IPS DF 19.7 (cell line): ENCODE measurements at regions not wholly inside any gene's neighbourhood (a gene's known extent, or its start where the extent isn't known, plus 50 kb on each side); places are given as distances from the start of the nearest gene placed in this dataset.

Experiments used
- DNase-seq: peaks from one replicate; pipeline ENCODE4 v3.0.0-alpha.2; 2013; ENCODE audit warnings: low read depth, low spot score

DNA sequence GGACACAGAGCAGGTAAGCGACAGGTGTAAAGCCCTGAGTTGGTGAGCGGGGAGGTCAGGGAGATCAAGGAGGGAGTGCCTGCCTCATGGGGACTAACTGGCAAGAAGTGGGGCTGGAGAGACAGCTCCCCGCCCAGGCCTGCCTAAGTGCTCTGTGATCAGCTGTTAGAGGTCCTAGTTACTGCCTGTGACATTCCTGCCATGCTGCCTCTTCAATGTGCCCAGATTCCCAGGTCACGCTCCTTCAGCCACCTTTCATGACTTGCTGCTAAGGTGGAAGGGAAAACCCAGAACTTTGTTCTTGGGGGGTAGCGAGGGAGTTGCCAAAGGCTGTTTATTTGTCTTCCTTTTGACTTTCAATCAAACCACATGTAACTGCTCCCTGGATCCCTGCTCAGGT lies 114.3 kb upstream of the ZNF438 start:
- DNase-seq = no peak

DNA sequence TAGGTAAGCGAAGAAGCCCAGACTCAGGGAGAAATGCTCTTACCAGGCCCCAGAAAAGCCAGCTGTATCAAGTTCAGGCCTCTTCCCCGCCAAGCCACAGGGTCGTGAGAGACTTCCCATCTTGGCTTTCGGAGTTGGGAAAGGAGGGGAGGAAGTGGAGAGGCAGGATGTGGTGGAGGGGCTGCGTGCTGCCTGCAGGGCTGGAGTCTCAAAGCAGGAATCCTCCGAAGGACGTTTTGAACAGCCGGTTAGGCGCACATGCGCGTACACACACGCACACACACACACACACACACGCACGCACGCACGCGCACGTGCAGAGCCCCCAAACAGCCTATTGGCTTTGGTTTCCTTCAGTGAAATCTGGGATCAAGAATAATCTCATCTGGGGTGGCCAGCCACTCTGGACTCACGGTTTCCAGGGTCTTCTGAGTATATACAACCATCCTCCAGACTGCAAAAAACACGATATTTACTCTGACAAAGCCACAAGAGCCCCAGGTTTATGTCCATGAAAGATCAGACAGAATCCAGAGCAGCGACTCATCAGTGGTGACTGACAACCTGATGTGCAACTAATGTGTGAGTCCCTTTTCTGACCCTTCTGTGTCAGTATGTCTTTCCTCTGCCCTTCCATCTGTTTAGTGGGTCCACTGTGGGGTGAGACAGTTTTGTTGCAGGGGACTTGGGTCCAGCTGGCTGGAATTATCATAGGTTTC lies 115.0 kb upstream of the ZNF438 start:
- no peak for DNase-seq

DNA sequence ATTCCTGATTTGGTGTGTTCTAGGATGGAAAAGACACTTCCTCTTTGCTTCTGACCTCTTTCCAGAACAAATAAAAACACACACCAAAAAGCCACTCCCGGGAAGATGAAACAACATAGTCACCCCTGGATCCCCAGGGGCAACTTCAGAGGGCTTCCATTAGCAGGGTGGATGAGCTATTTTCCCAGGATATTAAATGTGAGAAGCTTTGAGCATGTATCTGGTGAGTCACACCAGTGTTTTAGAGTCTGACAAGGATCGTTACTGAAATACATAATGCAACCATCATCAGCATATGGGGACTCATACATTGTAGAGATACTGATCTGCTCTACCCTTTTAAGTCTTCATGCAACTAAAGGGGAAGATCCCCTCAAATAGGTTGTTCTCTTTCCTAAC lies 115.5 kb upstream of the ZNF438 start:
- DNase-seq = no peak

DNA sequence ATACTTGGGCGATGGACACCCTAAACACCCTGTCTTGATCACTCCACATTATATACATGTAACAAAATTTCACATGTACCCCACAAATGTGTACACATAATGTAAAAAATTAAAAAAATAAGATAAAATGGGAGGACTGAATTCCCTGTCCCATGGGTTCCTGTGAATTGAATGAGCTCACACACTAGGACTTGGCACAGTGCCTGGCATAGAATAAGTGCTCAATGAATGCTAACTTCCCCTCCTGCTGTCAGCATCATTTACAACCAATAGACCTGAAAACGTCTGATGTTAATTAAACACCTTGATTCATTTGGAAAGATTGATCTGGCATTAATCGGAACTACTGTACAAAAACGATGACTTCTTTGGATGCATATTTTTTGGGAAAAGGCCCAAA lies 117.3 kb upstream of the ZNF438 start:
- DNase-seq = no peak

DNA sequence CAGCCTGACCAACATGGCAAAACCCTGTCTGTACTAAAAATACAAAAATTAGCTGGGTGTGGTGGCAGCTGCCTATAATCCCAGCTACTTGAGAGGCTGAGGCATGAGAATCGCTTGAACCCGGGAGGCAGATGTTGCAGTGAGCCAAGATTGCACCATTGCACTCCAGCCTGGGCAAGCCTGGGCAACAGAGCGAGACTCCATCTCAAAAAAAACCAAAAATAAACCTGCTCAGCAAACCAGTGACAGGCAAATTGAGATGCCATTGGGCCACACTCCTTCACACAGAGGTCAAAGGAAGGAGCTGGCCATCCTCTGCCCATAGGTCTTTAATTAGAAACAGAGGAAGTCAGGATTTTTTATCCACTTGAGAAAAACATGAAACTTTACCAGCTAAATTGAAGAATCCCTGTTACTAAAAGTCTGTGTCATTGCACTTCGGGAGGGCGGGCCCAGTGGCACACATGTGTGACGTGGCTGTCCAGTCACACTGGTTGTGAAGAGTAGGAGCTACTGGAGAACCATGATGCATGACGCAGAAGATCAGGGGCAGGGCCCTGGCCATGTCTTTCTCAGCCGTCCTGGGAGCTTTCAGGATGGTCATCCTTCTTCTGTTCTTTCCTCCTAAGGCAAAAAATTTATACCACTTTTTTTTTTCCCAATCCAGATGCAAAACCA lies 118.3 kb upstream of the ZNF438 start:
- no peak for DNase-seq

DNA sequence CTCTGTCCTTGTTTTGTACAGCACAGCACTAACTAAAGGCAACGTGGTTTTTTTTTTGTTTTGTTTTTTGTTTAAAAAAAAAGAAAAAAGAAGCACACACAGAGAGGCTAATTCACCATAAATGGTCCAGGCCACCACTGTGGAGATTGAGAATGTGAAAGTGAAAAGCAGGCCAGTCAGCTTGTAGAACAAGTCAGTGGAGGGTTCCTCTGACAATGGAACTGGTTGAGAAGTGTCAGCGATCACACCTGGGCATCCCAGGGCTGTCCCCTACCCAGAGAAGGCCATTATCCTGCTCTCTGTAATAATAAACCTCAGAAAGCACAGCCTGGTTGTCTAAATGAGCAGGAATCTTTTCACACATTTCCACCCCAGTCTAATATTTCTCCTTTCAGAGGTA lies 119.6 kb upstream of the ZNF438 start:
- DNase-seq = no peak

DNA sequence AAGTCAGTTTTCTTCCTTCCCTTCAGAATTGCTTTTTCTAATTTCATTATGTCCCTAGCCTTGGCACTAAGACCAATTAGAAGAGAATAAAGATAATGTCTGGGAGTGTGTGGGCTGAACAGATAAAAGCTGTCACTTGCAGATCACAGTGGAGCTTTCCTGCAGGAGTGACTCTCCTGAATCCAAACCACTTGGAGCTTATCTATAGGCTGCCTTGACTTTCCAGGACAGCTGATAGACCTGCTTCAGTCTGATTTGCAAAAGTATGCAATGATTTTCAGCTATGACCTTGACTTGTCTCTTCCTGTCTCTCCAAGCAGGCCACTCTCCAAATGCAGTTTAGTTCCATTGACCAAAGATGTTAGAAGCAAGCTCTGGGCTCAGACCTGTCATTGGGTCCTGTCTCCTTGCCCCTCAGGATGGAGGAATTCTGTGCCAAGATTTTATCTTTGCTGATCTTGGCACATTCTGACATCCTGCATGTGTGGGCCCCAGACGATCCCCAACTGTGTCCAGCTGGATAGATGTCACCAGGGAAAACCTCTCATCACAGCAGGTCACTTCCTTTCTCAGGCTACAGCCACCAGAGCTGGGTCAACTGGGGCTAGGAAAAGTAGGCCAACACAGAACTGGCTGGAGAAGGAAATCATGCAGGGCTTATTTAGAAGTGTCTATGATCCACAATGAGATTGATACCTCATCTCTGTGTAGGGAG lies 120.9 kb upstream of the ZNF438 start:
- no peak for DNase-seq

DNA sequence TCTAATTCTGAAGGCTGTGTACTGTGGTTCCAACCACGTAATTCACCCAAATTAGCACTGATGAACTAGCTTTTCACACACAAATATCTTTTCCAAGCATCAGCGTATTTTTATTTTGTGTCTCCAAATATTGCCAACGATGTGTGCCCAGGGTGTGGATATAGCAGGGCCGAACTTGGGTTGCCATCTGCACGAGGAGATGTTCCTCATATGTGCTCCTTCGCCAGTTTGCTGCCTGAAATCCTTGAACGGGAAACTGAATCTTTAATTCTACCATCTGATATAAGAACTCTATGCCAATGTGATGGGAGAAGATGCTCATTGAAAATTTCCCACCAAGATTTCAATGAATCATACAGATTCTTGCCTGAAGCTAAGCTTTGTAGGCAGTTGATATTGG lies 121.5 kb upstream of the ZNF438 start:
- DNase-seq = no peak

DNA sequence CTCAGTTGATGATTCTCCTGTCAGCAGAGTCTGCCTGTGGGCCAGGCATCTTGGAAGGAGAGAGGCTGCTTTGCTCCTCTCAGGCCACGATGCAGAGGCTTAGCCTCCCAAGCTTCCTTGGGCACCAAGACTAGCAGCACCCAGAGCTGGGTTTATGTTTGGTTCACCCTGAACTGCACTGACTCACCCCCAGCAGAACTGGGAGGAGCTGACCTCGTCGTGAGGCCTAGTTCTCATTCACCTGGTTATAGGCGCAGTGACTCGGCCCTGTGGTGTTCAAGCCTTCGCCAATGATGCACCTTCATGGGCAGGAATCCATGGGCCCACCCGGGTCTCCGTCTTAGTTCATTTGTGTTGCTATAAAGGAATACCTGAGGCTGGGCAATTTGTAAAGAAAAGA lies 122.0 kb upstream of the ZNF438 start:
- DNase-seq = no peak

DNA sequence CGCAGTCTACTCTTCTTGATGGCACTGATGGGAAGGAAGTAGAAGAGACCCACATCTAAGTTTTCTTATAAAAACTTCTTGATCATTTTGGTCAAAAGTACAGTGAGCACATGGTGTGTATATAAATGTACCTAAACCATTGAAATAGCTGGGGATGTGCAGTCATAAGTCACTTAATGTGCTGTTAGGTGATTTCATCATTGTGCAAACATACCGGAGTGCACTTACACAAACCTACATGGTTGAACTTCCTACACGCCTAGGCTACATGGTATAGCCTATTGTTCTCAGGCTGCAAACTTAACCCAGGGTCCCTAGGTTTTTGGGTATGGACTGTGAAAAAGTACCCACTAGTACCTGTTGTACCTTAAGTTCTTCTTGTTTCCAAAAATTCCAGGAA lies 123.3 kb upstream of the ZNF438 start:
- no peak for DNase-seq

DNA sequence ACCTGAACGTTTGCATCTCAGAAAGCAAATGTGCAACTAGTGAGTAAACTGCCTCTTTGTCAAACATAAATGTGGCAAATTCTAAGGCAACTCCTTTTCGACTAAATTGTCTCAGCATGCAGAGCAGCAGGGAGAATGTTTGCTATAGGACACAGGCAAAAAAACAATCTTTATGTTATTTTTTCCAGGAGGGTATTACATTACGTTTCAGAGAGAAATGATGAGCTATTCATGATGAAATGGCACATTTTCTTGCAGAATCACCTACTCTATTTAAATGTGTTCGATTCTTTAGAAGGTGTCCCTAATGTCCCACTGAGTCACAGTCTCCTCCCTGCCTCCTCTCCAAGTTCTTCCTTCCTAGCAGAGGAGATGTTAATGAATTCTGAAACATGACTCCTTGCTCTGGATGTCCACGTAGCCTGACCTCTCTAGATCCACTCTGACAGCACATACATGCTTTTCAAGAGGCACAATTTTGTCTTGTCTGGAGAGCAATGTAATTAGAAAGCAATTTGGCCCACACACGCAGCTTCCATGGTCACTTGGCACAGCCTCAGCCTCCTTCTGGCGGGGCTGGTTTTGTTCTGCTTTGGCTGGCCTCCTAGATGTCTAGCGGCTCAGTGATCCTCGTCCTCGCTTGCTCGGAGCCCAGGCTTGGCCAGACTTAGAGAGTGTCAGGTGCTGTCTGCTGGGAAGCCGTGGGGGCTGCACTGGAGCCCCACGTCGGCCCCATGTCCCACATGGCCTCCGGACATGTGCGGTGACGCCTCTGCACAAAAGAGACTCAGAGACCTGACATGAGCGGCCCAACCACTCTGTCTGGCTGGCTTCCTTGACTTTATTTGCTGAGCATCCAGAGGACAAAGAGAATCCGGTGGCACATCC lies 125.7 kb upstream of the ZNF438 start:
- DNase-seq = no peak

DNA sequence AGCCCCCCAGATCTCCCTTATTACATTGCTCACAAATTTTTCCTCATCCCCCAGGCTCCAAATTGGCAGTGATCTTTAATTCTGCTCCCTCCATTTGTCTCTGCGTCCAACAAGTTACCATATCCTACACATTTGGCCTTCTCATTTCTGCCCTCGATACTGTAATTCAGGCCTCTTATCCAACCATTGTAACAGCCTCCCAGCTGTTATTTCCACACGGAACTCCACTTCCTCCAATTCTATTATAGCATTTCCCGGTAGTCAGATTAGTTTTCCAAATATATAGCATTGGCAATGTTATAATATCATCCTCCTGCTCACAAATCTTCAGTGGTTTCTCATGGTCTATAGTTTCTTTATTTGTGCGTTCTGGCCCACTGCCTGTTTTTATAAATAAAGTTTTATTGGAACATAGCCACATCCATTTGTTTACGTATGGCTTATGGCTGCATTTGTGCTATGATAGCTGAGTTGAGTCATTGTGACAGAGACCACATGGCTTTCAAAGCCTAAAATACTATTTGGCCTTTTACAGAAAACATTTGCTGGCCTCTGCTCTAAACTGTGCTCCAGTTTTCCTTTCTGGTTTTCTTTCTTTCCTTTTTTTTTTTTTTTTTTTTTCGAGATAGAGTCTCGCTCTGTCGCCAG lies 126.5 kb upstream of the ZNF438 start:
- DNase-seq = no peak

DNA sequence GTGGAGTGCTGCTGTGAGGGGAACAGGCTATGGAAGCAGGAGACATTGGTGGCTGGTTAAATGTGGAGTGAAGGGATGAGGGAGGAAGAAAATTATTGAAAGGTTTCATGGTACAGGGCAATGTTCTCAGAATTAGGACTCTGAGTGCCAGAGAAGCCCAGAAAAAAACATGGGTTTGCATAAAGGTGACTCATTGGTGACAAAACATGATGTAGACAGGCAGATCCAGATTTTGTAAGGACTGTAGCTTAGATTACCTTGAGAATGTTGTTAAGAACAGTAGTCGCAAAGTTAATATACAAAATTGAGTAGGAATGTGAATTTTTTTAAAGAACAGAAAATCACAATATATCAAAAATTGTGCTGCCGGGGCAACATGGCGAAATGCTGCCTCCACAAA lies 134.9 kb upstream of the ZNF438 start:
- no peak for DNase-seq

DNA sequence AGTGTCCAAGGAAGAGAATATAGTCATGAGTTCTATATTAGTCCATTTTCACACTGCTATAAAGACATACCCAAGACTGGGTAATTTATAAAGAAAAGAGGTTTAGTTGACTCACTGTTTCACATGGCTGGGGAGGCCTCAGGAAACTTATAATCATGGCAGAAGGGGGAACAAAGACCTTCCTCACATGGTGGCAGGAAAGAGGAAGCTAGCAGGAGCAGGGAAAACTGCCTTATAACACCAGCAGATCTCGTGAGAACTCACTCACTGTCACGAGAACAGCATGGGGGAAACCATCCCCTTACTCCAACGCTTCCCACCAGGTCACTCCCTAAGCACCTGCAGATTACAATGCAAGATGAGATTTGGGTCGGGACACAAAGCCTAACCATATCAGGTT lies 139.0 kb upstream of the ZNF438 start:
- no peak for DNase-seq

DNA sequence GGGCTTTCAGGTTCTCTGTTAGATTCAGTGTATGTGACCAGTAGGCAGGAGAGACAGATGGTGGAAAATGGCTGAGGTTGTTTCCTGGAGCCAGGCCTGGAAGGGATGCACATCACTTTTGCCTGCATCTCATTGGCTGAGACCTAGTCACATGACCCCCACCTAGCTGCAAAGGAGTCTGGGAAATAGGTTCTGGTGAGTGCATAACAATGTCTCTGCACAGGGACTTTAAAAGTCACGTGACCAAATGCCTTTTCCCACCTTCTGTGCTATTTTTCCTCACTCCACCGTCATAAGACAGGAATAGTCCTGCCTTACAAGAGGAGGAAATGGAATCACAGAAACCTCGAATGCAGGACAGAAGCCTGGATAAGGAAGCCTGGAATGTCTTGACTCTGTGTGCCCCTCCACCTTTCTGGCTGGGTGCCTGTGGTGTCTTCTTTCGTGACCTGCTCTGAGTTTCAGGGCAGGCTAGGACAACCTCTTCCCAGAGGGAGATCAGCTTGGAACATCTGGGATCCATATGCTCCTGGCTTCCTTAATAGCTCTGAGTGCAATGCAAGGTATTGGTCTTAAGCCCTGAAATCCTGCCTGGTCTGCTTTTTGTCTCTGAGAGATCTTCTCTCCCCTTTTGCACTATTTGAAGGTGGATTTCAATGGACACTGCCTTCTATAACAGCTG lies 139.9 kb upstream of the ZNF438 start:
- DNase-seq = no peak

DNA sequence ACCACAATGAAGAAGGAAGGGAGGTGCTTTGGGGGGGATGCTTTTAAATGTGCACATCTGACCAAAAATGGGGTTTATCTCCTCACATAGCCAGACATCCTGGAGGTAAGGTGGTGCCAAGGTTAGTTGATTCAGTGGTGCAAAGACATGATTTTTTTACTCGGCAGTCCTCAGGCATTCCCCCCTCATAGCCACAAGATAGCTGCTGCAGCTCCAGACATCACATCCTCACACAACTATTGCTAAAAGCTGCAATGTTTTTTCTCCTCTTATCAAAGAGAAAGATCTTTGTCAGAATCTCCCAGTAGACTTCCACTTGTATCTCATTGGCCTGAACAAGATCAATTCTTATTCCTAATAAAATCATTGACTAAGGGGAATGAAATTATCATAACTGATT lies 141.3 kb upstream of the ZNF438 start:
- DNase-seq = no peak

DNA sequence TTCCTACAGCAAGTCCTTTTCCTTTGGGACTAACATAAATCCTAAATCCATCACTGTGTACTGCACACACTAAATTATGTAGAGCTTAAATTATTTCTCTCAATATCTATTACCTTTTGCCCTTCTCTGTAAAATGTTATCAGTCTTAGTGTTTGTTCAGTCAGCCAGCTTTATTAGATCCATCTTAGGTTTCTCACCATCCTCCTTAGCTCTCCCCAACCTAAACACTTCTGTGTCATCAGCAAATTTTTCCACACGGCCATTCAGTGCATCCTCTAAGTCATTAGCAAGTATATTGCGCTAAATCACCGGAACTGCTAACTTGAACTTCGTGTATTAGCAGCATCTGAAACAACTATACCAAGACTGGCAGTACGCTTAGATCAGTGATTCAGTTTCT lies 142.1 kb upstream of the ZNF438 start:
- DNase-seq = no peak

DNA sequence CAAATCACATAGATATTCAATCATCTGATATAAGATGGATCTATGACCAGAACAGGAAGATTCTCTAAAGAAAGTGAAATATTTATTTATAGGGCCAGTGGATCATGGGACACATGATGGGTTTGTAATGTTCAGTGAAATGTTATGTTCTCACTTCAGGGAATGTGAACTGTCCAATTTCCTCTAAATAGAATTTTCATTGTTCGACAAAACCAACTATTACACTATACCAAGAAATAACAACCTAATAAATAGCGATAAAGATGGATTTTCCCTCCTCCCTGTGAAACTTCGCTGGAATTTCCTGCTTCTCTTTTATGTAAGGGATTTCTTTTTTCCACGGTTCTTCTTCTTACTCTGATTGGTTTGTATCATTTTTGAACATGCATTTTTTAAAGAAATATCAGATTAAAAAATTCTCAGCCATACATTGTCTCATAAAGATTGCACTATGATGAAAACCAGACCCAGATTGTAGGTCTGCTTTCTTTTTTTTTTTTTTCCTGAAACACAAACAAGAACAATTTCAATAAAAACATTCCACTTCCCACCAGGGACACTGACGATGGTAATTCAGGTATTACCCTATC lies 139.8 kb upstream of the ZEB1 start:
- DNase-seq = no peak

DNA sequence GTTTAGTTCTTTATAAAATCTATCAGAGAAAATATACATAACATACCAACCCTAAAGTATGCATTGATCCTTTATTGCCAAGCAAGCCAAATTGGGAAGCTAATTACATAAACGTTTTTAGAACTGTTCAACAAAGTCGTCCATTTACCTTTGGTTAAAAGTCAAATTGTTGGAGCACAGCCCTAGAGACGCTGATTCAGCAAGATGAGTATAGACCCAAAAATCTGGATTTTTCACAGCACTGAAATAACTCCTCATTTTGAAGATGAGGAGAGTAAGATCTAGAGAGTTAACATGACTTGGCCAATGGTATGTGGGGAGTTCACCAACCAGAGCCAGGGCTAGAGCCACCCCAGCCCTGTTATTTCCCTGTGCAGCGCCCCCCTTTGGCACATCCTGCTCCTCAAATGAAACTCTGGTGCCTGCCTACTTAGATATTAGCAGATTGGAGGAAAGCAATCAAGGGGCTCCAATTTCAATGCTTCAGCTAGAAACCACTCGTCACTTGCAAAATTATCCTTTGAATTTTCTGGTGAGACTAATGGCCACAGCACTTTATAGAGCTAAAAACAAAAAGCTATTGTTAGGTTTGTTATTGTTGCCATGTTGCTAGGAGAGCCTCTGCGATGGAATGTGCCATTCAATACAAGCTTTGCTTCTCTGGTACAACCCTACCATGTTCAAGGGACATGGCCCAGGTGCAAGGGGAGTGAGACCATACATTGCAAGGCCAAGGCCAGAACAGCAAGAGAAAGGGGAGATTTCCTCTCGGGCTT lies 132.6 kb upstream of the ZEB1 start:
- DNase-seq = no peak

DNA sequence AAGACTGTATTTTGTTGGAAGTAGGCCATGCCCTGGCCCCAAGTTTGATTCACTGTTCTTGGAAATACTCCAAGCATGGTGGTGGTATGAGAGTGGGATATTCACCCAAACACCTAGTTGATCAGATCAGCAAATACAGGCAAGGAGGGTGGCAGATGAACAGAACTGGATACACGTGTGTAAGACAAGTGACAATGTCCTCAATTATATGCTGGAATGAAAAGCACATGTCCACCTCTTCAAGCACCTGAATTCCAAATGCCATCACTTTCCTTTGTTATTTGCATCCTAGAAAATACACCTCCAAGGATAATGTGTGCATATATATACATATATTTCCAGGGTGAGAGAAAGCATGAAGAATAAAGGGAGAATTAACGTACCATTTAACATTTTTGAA lies 131.8 kb upstream of the ZEB1 start:
- DNase-seq = no peak
